GM12878 (cell line): ENCODE measurements at regions not wholly inside any gene's neighbourhood (a gene's known extent, or its start where the extent isn't known, plus 50 kb on each side); places are given as distances from the start of the nearest gene placed in this dataset.

ENCODE experiments used
- ATAC-seq: fragments of 200-7000 bp; cut with Tn5 transposase; 3 replicates; pipeline ENCODE4 v1.9.1; 2020; ENCODE audit warnings: mild to moderate bottlenecking, moderate library complexity
- BruUV-seq: library from RNA; stranded (reverse); fragments of 400-500 nt; replicated peaks from 2 replicates; lab custom pipeline; 2021; lab: Mats Ljungman, UMichigan
- CTCF ChIA-PET: fragments of 300-600 bp; sonication (Branson Sonifier 250); formaldehyde crosslinking; extraction: SDS; loops from one replicate; lab custom pipeline; 2021; ENCODE audit warnings: inconsistent platforms; lab: Yijun Ruan, JAX
- POLR2A ChIA-PET: fragments of 350-600 bp; formaldehyde crosslinking; extraction: SDS; loops from one replicate; lab custom pipeline; 2021; ENCODE audit warnings: inconsistent platforms; lab: Charles Lee
- RAD21 ChIA-PET: fragments of 300-600 bp; sonication (Branson Sonifier 250); formaldehyde crosslinking; loops from one replicate; lab custom pipeline; 2023; ENCODE audit warnings: antibody characterized with exemption; ENCODE audit not compliant: unreplicated experiment; lab: Charles Lee
- SMC1A ChIA-PET: fragments of 300-600 bp; sonication (Branson Sonifier 250); formaldehyde crosslinking; loops from one replicate; lab custom pipeline; 2023; ENCODE audit not compliant: unreplicated experiment, uncharacterized antibody; lab: Charles Lee
- DNase-seq: peaks from one replicate; pipeline ENCODE4 v3.0.0-alpha.2; 2011; ENCODE audit warnings: low read depth, low spot score
- FAIRE-seq: peaks from 3 replicates; lab custom pipeline; 2011; peaks lifted over from hg19 to GRCh38; lab: Jason Lieb, UNC
- H2AFZ ChIP-seq: 2 replicates; pipeline ENCODE4 v1.6.0; 2011; ENCODE audit warnings: low read depth, low read length, control low read depth; ENCODE audit not compliant: control insufficient read depth
- H3K27ac ChIP-seq: 2 replicates; pipeline ENCODE4 v1.5.1; 2011; ENCODE audit warnings: control low read depth; ENCODE audit not compliant: control insufficient read depth, insufficient read depth
- H3K27me3 ChIP-seq, 2 experiments: replicated peaks in 1 of 2; 2 replicates each; pipeline versions ENCODE4 v1.6.0 to v1.6.1; 2011; ENCODE audit warnings: low read length in 1 of 2; ENCODE audit not compliant: control insufficient read depth in 2 of 2, insufficient read depth in 2 of 2
- H3K36me3 ChIP-seq, 2 experiments: 2 replicates each; pipeline ENCODE4 v1.5.1; 2011; ENCODE audit warnings: low read length in 1 of 2; ENCODE audit not compliant: control insufficient read depth in 2 of 2, insufficient read depth in 2 of 2
- H3K4me1 ChIP-seq: 2 replicates; pipeline ENCODE4 v1.6.1; 2011; ENCODE audit warnings: mild to moderate bottlenecking, low read length, moderate library complexity, mixed read lengths; ENCODE audit not compliant: control insufficient read depth, insufficient read depth
- H3K4me2 ChIP-seq: 2 replicates; pipeline ENCODE4 v1.6.0; 2011; ENCODE audit warnings: control low read depth; ENCODE audit not compliant: control insufficient read depth, insufficient read depth
- H3K4me3 ChIP-seq: fragments of 200-600 bp; sonication (generic); 2 replicates; pipeline ENCODE4 v1.5.1; 2016
- H3K79me2 ChIP-seq: 2 replicates; pipeline ENCODE4 v1.6.0; 2011; ENCODE audit warnings: low read length; ENCODE audit not compliant: control insufficient read depth, insufficient read depth
- H3K9ac ChIP-seq: 2 replicates; pipeline ENCODE4 v1.8.0; 2011; ENCODE audit warnings: low read length, control low read depth, mixed read lengths; ENCODE audit not compliant: control insufficient read depth, insufficient read depth
- H3K9me3 ChIP-seq: replicated peaks from 3 replicates; pipeline ENCODE4 v1.5.1; 2011; ENCODE audit warnings: mild to moderate bottlenecking, low read length; ENCODE audit not compliant: control insufficient read depth, insufficient read depth
- H4K20me1 ChIP-seq: 2 replicates; pipeline ENCODE4 v1.6.0; 2011; ENCODE audit not compliant: control insufficient read depth, insufficient read depth
- CHD2 ChIP-seq: IDR thresholded peaks from 2 replicates; pipeline ENCODE4 v1.6.1; 2011; ENCODE audit warnings: low read depth, low read length, improper control_type of control experiment, borderline replicate concordance
- EP300 ChIP-seq, 2 experiments: fragments of 150-350 bp in 1 of 2; IDR thresholded peaks; 2 replicates each; pipeline ENCODE4 v1.6.1; 2011 to 2012; ENCODE audit warnings: low read depth in 2 of 2, low read length in 2 of 2, borderline replicate concordance in 1 of 2, improper control_type of control experiment in 1 of 2, inconsistent platforms in 1 of 2; ENCODE audit not compliant: control insufficient read depth in 1 of 2
- RAD21 ChIP-seq: IDR thresholded peaks from 2 replicates; pipeline ENCODE4 v1.6.1; 2011; ENCODE audit warnings: mild to moderate bottlenecking, low read depth, low read length, moderate library complexity; ENCODE audit not compliant: insufficient read depth
- SUZ12 ChIP-seq: fragments of 200-600 bp; sonication (generic); IDR thresholded peaks from one replicate; pipeline ENCODE4 v1.6.1; 2018; ENCODE audit warnings: antibody characterized with exemption, mild to moderate bottlenecking; ENCODE audit not compliant: unreplicated experiment
- WGBS: methylation state at CpG from one replicate; pipeline ENCODE4 v1.1.6; 2016; ENCODE audit warnings: low lambda C conversion rate; ENCODE audit not compliant: insufficient replicate concordance, insufficient coverage; ENCODE audit errors: missing lambda C conversion rate; 5-methylcytosine and 5-hydroxymethylcytosine counted together
- in situ Hi-C: fragments of 300-500 bp; cut with MboI; formaldehyde crosslinking; loops from 9 replicates; pipeline ENCODE4 v1.14.3; 2018; ENCODE audit warnings: mixed read lengths
- intact Hi-C: fragments of 100-400 bp; cut with micrococcal nuclease; formaldehyde crosslinking; loops from one replicate; pipeline ENCODE4 v1.14.2; 2022; ENCODE audit not compliant: unreplicated experiment
- TF ChIP-seq, protein P1 (sequence below), 3 experiments: IDR thresholded peaks in 2 of 3; conservative IDR thresholded peaks in 1 of 3; 2 replicates each; pipeline ENCODE4 v1.5.1; 2011; ENCODE audit warnings: low read depth in 3 of 3, low read length in 3 of 3, mild to moderate bottlenecking in 3 of 3, control low read depth in 2 of 3, moderate library complexity in 2 of 3, inconsistent platforms in 1 of 3, mixed read lengths in 1 of 3; ENCODE audit not compliant: control insufficient read depth in 2 of 3, insufficient read depth in 1 of 3; ENCODE audit errors: extremely low read depth in 1 of 3
- TF ChIP-seq, protein P2 (sequence below): fragments of 450-650 bp; IDR thresholded peaks from 2 replicates; pipeline ENCODE4 v1.6.1; 2017; ENCODE audit warnings: mild to moderate bottlenecking, moderate library complexity

DNA sequence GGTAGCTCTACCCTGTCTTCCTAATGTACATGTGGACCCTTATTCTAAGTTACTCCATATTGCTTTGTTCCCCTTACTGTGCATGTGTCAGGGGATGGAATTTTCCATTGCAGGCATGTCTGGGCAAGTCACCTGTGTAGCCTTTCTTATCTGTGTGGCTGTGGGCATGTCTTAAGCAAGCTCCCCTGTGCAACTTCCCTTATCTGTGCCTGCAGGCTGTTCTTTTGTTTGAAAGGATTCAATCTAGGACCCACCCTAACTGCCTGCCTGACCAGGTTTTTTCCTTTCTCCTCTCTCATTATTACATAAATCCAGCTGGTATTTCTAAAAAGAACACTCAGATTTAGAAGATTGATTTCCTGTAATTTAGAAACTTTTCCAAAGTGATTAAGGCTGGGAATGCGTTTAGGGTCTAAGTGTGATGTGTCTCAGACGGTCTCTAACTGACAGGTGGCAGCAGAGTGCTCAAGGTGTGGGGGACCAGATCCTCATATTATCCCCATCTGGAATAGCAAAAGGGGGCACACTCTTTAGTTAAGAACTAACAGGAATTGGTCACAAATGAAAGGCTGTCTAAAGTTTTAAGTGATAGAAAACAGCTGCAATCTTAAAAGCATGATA is 198.9 kb upstream of the PPP1R2C start:
- H3K4me1 ChIP-seq: peaks cover 8% of the 10 kb centered on the region; the same call in 1 of the 2 replicates
- ChIA-PET CTCF (interaction anchor here (0.6 to 1.8 kb wide), 4 partner anchors 8 to 118 kb away, joined by 3 to 6 read pairs (median 3); no protein-coding TSS in a partner anchor), RAD21 (no interaction called here), SMC1A (interaction anchor here (1.1 to 2.0 kb wide), 3 partner anchors 15 to 155 kb away, joined by 3 to 5 read pairs (median 3); no protein-coding TSS in a partner anchor), POLR2A (interaction anchor here (0.8 to 0.9 kb wide), 2 partner anchors 21 to 30 kb away, joined by 3 read pairs; no protein-coding TSS in a partner anchor)
- WGBS: 45% methylated on average over 2 of the region's 2 CpGs
- DNase-seq: no peak
- H2AFZ ChIP-seq: no peak overlapping the region; the same call in 1 of the 2 replicates
- no peaks in the 10 kb centered on the region for H3K27me3 ChIP-seq
- BruUV-seq: no TSS peak
- peak; percentile 53 for ATAC-seq
- H3K4me2 ChIP-seq: no peak overlapping the region
- H3K79me2 ChIP-seq: no peaks in the 10 kb centered on the region
- H3K27ac ChIP-seq: peak overlapping the region; percentile 42
- H3K4me3 ChIP-seq: no peak overlapping the region
- in situ Hi-C loops: no loop called here
- H3K9ac ChIP-seq: no peak overlapping the region
- no peaks in the 10 kb centered on the region; the same call in 1 of the 3 replicates for H3K9me3 ChIP-seq
- FAIRE-seq: no peak
- H3K36me3 ChIP-seq: no peaks in the 10 kb centered on the region
- intact Hi-C loops: no loop called here
- TF ChIP-seq EP300 (IDR thresholded peaks at IDR 0.05; ENCODE audit: borderline replicate concordance in 1 of 2, control insufficient read depth in 1 of 2, low read depth in 2 of 2, low read length in 2 of 2) (no peak), CHD2 (no peak), RAD21 (0 out of 2 replicates have a peak, but pooled peaks have one; percentile 19), SUZ12 (no peak)
- TF ChIP-seq, protein P1, sequence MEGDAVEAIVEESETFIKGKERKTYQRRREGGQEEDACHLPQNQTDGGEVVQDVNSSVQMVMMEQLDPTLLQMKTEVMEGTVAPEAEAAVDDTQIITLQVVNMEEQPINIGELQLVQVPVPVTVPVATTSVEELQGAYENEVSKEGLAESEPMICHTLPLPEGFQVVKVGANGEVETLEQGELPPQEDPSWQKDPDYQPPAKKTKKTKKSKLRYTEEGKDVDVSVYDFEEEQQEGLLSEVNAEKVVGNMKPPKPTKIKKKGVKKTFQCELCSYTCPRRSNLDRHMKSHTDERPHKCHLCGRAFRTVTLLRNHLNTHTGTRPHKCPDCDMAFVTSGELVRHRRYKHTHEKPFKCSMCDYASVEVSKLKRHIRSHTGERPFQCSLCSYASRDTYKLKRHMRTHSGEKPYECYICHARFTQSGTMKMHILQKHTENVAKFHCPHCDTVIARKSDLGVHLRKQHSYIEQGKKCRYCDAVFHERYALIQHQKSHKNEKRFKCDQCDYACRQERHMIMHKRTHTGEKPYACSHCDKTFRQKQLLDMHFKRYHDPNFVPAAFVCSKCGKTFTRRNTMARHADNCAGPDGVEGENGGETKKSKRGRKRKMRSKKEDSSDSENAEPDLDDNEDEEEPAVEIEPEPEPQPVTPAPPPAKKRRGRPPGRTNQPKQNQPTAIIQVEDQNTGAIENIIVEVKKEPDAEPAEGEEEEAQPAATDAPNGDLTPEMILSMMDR (IDR thresholded peaks at IDR 0.05 in 2 of 3, conservative IDR thresholded peaks at IDR 0.05 in 1 of 3; ENCODE audit: control insufficient read depth in 2 of 3, extremely low read depth in 1 of 3, insufficient read depth in 1 of 3, low read depth in 3 of 3, low read length in 3 of 3): peak in 1 of 3 experiments; percentile 13; a peak in 1 of 6 replicates
- TF ChIP-seq, protein P2, sequence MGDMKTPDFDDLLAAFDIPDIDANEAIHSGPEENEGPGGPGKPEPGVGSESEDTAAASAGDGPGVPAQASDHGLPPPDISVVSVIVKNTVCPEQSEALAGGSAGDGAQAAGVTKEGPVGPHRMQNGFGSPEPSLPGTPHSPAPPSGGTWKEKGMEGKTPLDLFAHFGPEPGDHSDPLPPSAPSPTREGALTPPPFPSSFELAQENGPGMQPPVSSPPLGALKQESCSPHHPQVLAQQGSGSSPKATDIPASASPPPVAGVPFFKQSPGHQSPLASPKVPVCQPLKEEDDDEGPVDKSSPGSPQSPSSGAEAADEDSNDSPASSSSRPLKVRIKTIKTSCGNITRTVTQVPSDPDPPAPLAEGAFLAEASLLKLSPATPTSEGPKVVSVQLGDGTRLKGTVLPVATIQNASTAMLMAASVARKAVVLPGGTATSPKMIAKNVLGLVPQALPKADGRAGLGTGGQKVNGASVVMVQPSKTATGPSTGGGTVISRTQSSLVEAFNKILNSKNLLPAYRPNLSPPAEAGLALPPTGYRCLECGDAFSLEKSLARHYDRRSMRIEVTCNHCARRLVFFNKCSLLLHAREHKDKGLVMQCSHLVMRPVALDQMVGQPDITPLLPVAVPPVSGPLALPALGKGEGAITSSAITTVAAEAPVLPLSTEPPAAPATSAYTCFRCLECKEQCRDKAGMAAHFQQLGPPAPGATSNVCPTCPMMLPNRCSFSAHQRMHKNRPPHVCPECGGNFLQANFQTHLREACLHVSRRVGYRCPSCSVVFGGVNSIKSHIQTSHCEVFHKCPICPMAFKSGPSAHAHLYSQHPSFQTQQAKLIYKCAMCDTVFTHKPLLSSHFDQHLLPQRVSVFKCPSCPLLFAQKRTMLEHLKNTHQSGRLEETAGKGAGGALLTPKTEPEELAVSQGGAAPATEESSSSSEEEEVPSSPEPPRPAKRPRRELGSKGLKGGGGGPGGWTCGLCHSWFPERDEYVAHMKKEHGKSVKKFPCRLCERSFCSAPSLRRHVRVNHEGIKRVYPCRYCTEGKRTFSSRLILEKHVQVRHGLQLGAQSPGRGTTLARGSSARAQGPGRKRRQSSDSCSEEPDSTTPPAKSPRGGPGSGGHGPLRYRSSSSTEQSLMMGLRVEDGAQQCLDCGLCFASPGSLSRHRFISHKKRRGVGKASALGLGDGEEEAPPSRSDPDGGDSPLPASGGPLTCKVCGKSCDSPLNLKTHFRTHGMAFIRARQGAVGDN: peak; percentile 30; the same call in 1 of the 2 replicates
- H4K20me1 ChIP-seq: no peaks in the 10 kb centered on the region
